ENCODE measurements at regions not wholly inside any gene's neighbourhood (a gene's known extent, or its start where the extent isn't known, plus 50 kb on each side); places are given as distances from the start of the nearest gene placed in this dataset.

DNA sequence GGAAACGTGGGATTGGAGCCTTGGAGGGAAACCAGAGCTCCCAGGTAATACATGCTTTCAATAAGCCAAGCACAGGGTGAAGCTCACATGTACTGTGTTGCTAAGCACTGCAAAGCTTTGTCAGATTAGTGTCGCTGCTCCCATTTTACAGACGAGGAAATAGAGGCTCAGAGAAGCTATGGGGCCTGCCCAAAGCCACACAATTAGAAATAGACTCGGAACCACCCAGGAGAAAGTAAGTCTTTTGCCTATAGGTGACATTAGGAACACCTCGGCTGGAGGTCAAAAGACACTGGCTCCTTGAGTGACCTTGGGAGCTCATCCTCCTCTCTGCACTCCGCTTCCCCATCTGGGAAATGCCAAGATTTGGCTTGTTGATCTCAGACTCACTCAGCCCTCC lies 175.6 kb upstream of the ZC3H12A start:
- H3K79me2 ChIP-seq (ENCODE audit: control insufficient read depth, insufficient read depth, low read length) = no peaks in the 10 kb centered on the region
- no peak overlapping the region for H3K4me3 ChIP-seq (replicated peaks in 1 of 4; ENCODE audit: control extremely low read depth in 1 of 4, insufficient read depth in 1 of 4, low read depth in 3 of 4, low read length in 4 of 4)
- no peaks in the 10 kb centered on the region for H3K9me3 ChIP-seq (ENCODE audit: control insufficient read depth, insufficient read depth, low read depth, low read length)
- H3K9ac ChIP-seq (ENCODE audit: insufficient read depth, low read length) = no peak overlapping the region
- H3K4me2 ChIP-seq (ENCODE audit: extremely low read depth, insufficient read depth, low read length) = no peak overlapping the region
- no peak for TF ChIP-seq EZH2 (IDR thresholded peaks at IDR 0.05; ENCODE audit: low read length, missing control alignments)
- TF ChIP-seq, protein P1, sequence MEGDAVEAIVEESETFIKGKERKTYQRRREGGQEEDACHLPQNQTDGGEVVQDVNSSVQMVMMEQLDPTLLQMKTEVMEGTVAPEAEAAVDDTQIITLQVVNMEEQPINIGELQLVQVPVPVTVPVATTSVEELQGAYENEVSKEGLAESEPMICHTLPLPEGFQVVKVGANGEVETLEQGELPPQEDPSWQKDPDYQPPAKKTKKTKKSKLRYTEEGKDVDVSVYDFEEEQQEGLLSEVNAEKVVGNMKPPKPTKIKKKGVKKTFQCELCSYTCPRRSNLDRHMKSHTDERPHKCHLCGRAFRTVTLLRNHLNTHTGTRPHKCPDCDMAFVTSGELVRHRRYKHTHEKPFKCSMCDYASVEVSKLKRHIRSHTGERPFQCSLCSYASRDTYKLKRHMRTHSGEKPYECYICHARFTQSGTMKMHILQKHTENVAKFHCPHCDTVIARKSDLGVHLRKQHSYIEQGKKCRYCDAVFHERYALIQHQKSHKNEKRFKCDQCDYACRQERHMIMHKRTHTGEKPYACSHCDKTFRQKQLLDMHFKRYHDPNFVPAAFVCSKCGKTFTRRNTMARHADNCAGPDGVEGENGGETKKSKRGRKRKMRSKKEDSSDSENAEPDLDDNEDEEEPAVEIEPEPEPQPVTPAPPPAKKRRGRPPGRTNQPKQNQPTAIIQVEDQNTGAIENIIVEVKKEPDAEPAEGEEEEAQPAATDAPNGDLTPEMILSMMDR (conservative IDR thresholded peaks at IDR 0.05 in 1 of 2, IDR thresholded peaks at IDR 0.05 in 1 of 2; ENCODE audit: low read depth in 1 of 2, low read length in 2 of 2) = no peak
- no peaks in the 10 kb centered on the region for H3K4me1 ChIP-seq (ENCODE audit: control insufficient read depth, extremely low read depth, insufficient read depth, low read length)
- peaks cover 2% of the 10 kb centered on the region for H4K20me1 ChIP-seq (ENCODE audit: control insufficient read depth, extremely low read depth, insufficient read depth, low read length)
- no peak overlapping the region for H2AFZ ChIP-seq (ENCODE audit: low read length)
- H3K27me3 ChIP-seq (ENCODE audit: control insufficient read depth, insufficient read depth, low read length) = no peaks in the 10 kb centered on the region
- no peaks in the 10 kb centered on the region for H3K36me3 ChIP-seq (ENCODE audit: control insufficient read depth, insufficient read depth, low read length)
- no peak for DNase-seq (ENCODE audit: low read depth in 2 of 2)
- H3K27ac ChIP-seq (ENCODE audit: insufficient read depth, low read length) = no peak overlapping the region

DNA sequence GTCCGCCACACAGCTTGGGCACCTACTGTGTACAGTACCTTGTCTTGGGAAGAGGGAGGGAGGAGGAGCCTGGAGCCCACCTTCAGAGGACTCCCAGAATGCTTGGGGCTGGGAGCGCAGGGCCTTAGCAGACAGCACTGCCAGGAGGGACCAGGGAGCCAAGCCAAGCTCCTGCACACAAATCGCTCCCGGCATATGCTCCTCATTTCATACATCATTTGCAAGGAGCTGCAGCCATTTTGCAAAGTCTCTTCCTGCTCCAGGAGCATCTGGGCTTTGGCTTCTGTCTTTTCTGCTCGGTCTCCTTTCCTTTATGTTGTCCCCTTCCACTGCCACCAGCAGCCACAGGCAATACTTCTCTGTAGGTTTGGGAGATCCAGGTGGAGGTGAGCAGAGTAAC lies 175.2 kb upstream of the ZC3H12A start:
- Histone ChIP-seq H3K27me3 (ENCODE audit: control insufficient read depth, insufficient read depth, low read length) (no peaks in the 10 kb centered on the region), H2AFZ (ENCODE audit: low read length) (no peak overlapping the region), H4K20me1 (ENCODE audit: control insufficient read depth, extremely low read depth, insufficient read depth, low read length) (peaks cover 2% of the 10 kb centered on the region), H3K4me2 (ENCODE audit: extremely low read depth, insufficient read depth, low read length) (no peak overlapping the region), H3K36me3 (ENCODE audit: control insufficient read depth, insufficient read depth, low read length) (no peaks in the 10 kb centered on the region), H3K27ac (ENCODE audit: insufficient read depth, low read length) (no peak overlapping the region), H3K9ac (ENCODE audit: insufficient read depth, low read length) (no peak overlapping the region), H3K79me2 (ENCODE audit: control insufficient read depth, insufficient read depth, low read length) (no peaks in the 10 kb centered on the region), H3K9me3 (ENCODE audit: control insufficient read depth, insufficient read depth, low read depth, low read length) (no peaks in the 10 kb centered on the region), H3K4me3 (replicated peaks in 1 of 4; ENCODE audit: control extremely low read depth in 1 of 4, insufficient read depth in 1 of 4, low read depth in 3 of 4, low read length in 4 of 4) (no peak overlapping the region), H3K4me1 (ENCODE audit: control insufficient read depth, extremely low read depth, insufficient read depth, low read length) (no peaks in the 10 kb centered on the region)
- TF ChIP-seq, protein P1 (conservative IDR thresholded peaks at IDR 0.05 in 1 of 2, IDR thresholded peaks at IDR 0.05 in 1 of 2; ENCODE audit: low read depth in 1 of 2, low read length in 2 of 2) = no peak
- TF ChIP-seq EZH2 (IDR thresholded peaks at IDR 0.05; ENCODE audit: low read length, missing control alignments) = no peak
- DNase-seq (ENCODE audit: low read depth in 2 of 2) = no peak

DNA sequence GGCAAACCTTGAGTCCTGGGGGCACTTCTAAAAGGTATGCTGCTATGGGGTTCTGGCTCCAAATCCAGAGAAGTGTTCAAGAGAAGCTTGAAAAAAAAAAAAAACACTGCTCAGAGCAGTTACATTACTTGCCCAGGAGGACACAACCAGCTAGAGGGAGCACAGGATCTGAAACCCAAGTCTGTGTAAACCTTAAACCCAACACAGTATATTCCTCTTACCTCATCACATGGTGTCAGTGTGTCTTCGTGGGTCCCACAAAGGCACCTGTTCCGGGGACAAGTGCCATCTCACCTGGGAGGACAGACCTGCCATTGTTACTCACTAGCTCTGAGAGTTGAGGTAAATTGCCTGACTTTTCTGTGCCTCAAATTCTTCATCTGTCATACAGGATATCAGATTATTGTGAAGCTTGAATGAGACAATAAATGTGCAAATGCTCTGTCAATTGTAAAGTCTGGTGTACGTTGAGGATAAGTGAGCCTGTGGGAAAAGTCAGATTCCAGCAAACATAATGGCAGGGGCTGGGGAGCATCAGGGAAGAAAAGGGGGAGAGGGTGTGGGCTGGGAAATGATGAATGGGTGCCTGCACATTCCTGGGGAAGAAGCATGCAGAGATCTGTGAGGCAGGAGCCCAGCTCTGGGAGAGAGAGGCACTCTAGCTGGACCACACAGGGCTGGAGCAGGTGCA lies 170.4 kb upstream of the ZC3H12A start:
- no peak overlapping the region for H2AFZ ChIP-seq (ENCODE audit: low read length)
- H3K4me1 ChIP-seq (ENCODE audit: control insufficient read depth, extremely low read depth, insufficient read depth, low read length) = no peaks in the 10 kb centered on the region
- no peak for DNase-seq (ENCODE audit: low read depth in 2 of 2)
- TF ChIP-seq, protein P1 (conservative IDR thresholded peaks at IDR 0.05 in 1 of 2, IDR thresholded peaks at IDR 0.05 in 1 of 2; ENCODE audit: low read depth in 1 of 2, low read length in 2 of 2) = no peak
- TF ChIP-seq EZH2 (IDR thresholded peaks at IDR 0.05; ENCODE audit: low read length, missing control alignments) = no peak
- no peak overlapping the region for H3K4me3 ChIP-seq (replicated peaks in 1 of 4; ENCODE audit: control extremely low read depth in 1 of 4, insufficient read depth in 1 of 4, low read depth in 3 of 4, low read length in 4 of 4)
- H4K20me1 ChIP-seq (ENCODE audit: control insufficient read depth, extremely low read depth, insufficient read depth, low read length) = no peaks in the 10 kb centered on the region
- H3K36me3 ChIP-seq (ENCODE audit: control insufficient read depth, insufficient read depth, low read length) = no peaks in the 10 kb centered on the region
- H3K79me2 ChIP-seq (ENCODE audit: control insufficient read depth, insufficient read depth, low read length) = no peaks in the 10 kb centered on the region
- H3K9me3 ChIP-seq (ENCODE audit: control insufficient read depth, insufficient read depth, low read depth, low read length) = no peaks in the 10 kb centered on the region
- H3K27me3 ChIP-seq (ENCODE audit: control insufficient read depth, insufficient read depth, low read length) = no peaks in the 10 kb centered on the region
- no peak overlapping the region for H3K9ac ChIP-seq (ENCODE audit: insufficient read depth, low read length)
- no peak overlapping the region for H3K4me2 ChIP-seq (ENCODE audit: extremely low read depth, insufficient read depth, low read length)
- no peak overlapping the region for H3K27ac ChIP-seq (ENCODE audit: insufficient read depth, low read length)

Data from fibroblast of lung (primary cell).